GM18867 (cell line): ENCODE measurements at regions not wholly inside any gene's neighbourhood (a gene's known extent, or its start where the extent isn't known, plus 50 kb on each side); places are given as distances from the start of the nearest gene placed in this dataset.
"Not testable (repeated sequence)": the region's sequence is repeated elsewhere in the genome, so short reads cannot be mapped to it uniquely, and the experiment has no call there.

Experiments used
- ATAC-seq: cut with Tn5 transposase; IDR thresholded peaks from one replicate; pipeline ENCODE4 v1.9.1; 2021; ENCODE audit warnings: mild to moderate bottlenecking, moderate library complexity; ENCODE audit not compliant: unreplicated experiment

- no peak for ATAC-seq
Observed at GRCh38 chr5:51802551-51803184, 419.4 kb downstream of the ISL1 start.

- ATAC-seq, result no peak
Observed at GRCh38 chr5:51806677-51807076, 423.4 kb downstream of the ISL1 start.

GRCh38 chr5:51810592-51810991 is 427.3 kb downstream of the ISL1 start:
- ATAC-seq, result no peak

GRCh38 chr5:51811883-51812471 is 428.7 kb downstream of the ISL1 start:
- no peak for ATAC-seq

- not testable (repeated sequence) for ATAC-seq
Observed at GRCh38 chr5:51814817-51815216, 431.6 kb downstream of the ISL1 start.

- no peak for ATAC-seq
Observed at GRCh38 chr5:51816427-51816826, 433.2 kb downstream of the ISL1 start.

GRCh38 chr5:51821697-51822096 is 438.4 kb downstream of the ISL1 start:
- ATAC-seq, result no peak

- ATAC-seq, result no peak
Observed at GRCh38 chr5:51829230-51829629, 446.0 kb downstream of the ISL1 start.

- no peak for ATAC-seq
Observed at GRCh38 chr5:51829691-51830090, 446.4 kb downstream of the ISL1 start.

GRCh38 chr5:51832934-51833470 is 449.8 kb downstream of the ISL1 start:
- no peak for ATAC-seq

GRCh38 chr5:51838459-51838858 is 455.2 kb downstream of the ISL1 start:
- ATAC-seq, result no peak

- no peak for ATAC-seq
Observed at GRCh38 chr5:51843893-51844292, 460.6 kb downstream of the ISL1 start.

- no peak for ATAC-seq
Observed at GRCh38 chr5:51846015-51846414, 462.8 kb downstream of the ISL1 start.

GRCh38 chr5:51859624-51860023 is 476.4 kb downstream of the ISL1 start:
- ATAC-seq, result no peak

- no peak for ATAC-seq
Observed at GRCh38 chr5:51860532-51861018, 477.3 kb downstream of the ISL1 start.

- ATAC-seq, result no peak
Observed at GRCh38 chr5:51872144-51872543, 488.9 kb downstream of the ISL1 start.

- no peak for ATAC-seq
Observed at GRCh38 chr5:51881901-51882300, 498.7 kb downstream of the ISL1 start.

- ATAC-seq, result no peak
Observed at GRCh38 chr5:51882647-51883046, 499.4 kb downstream of the ISL1 start.

- ATAC-seq, result no peak
Observed at GRCh38 chr5:51889703-51890102, 506.5 kb downstream of the ISL1 start.

- no peak for ATAC-seq
Observed at GRCh38 chr5:51890435-51891116, 507.3 kb downstream of the ISL1 start.

- no peak for ATAC-seq
Observed at GRCh38 chr5:51892680-51893079, 509.4 kb downstream of the ISL1 start.

GRCh38 chr5:51895834-51896233 is 512.6 kb downstream of the ISL1 start:
- ATAC-seq, result no peak
